HG03103 (cell line): ENCODE measurements at regions not wholly inside any gene's neighbourhood (a gene's known extent, or its start where the extent isn't known, plus 50 kb on each side); places are given as distances from the start of the nearest gene placed in this dataset.
"Not testable (repeated sequence)": the region's sequence is repeated elsewhere in the genome, so short reads cannot be mapped to it uniquely, and the experiment has no call there.

Source experiments
- ATAC-seq: cut with Tn5 transposase; IDR thresholded peaks from one replicate; pipeline ENCODE4 v1.9.1; 2021; ENCODE audit warnings: low read depth; ENCODE audit not compliant: unreplicated experiment

DNA sequence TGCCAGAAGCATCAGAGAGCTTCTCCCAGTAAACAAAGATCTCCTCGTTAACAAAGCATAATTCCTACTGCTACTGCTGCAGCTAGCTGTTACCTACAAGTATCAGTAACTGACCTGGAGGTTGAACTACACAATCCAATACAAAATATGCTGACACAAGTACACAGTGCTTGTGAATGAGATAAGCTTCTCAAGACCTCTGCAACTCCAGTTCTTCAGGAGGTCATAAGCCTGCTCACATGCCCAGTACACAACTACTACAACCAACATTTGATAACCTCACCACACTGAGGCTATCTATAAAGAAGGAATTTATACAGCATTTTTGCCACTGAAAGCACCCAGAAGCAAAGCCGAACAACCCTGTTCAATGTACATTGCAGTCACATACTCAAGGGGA, 66.7 kb upstream of the SMARCAD1 start:
- ATAC-seq, result no peak

DNA sequence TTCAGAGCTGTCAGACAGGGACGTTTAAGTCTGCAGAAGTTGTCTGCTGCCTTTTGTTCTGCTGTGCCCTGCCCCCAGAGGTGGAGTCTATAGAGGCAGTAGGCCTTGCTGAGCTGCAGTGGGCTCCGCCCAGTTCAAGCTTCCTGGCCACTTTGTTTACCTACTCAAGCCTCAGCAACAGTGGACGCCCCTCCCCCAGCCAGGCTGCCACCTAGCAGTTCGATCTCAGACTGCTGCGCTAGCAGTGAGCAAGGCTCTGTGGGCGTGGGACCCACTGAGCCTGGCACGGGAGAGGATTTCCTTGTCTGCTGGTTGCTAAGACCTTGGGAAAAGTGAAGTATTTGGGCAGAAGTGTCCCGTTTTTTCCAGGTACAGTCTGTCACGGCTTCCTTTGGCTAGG, 59.6 kb upstream of the SMARCAD1 start:
- not testable (repeated sequence) for ATAC-seq

DNA sequence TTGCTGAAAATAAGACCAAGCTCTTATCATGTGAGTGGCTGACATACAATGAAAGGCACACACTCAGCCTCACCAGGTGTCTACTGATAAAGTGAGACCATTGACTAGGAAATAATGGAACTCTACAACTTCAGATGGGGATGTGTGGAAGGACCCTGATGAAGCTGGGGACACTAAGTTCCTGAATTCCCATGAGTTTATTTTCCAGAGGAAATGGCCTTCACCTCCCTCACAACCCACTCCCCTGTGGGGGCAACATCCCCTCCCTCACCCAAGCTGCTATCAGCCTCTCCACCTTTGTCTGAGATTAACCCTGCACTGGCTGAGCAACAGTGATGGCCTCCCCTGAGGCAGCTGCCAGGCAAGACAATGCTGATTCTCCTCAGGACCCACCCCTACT, 55.2 kb upstream of the SMARCAD1 start:
- ATAC-seq, result no peak

DNA sequence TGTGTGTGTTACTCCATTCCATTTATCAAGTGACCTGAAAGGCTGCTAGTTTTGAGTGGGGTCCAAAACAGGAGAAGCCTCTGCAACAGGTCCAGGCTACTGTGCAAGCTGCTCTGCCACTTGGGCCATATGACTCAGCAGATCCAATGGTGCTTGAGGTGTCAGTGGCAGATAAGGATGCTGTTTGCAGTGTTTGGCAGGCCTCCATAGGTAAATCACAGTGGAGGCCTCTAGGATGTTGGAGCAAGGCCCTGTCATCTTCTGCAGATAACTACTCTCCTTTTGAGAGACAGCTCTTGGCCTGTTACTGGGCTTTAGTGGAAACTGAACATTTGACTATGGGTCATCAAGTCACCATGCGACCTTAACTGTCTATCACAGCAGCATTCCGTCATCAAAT, 52.3 kb upstream of the SMARCAD1 start:
- not testable (repeated sequence) for ATAC-seq

DNA sequence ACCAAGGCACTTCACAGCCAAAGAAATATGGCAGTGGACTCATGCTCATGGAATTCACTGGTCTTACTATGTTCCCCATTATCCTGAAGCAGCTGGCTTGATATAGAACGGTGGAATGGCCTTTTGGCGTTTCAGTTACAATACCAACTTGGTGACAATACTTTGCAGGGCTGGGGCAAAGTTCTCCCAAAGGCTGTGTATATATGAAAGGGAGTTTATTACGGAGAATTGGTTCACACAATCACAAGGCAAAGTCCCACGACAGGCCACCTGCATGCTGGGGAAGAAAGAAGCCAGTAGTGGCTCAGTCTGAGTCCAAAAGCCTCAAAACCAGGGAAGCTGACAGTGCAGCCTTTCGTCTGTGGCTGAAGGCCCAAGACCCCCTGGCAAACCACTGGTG, 50.8 kb upstream of the SMARCAD1 start:
- no peak for ATAC-seq
